HG03103 (cell line): ENCODE measurements at regions not wholly inside any gene's neighbourhood (a gene's known extent, or its start where the extent isn't known, plus 50 kb on each side); places are given as distances from the start of the nearest gene placed in this dataset.

Experiments
- ATAC-seq: cut with Tn5 transposase; IDR thresholded peaks from one replicate; pipeline ENCODE4 v1.9.1; 2021; ENCODE audit warnings: low read depth; ENCODE audit not compliant: unreplicated experiment

DNA sequence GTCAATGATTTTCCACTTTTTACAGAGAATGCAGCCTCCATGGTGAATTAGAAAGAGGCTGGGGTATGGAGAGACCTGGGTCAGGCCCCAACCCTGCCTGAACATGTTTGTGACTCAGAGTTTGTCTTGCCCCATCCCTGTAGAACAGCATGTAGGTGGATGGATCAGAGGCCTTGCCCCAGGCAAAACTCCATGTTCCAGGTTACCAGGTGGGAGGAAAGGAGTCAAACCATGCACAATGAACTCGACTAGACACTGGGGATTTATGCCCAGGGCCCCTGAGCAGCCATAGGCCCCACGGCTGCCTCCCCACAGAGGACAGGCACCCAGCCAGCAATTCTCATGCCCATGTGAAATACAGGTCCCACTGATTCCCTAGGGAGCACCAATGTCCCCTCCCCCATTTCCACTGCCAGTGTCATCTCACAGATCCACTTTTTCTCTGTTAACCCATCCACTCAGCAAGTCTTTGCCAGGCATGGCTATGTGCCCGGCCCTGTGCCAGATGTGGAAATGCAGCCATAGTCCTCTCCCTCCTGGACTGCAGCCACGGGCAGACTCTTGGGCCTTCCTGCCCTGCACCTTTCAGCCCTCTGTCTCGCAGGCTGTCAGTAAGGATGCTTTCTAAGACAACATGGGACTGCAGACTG is 737.8 kb upstream of the HS6ST1 start:
- no peak for ATAC-seq

DNA sequence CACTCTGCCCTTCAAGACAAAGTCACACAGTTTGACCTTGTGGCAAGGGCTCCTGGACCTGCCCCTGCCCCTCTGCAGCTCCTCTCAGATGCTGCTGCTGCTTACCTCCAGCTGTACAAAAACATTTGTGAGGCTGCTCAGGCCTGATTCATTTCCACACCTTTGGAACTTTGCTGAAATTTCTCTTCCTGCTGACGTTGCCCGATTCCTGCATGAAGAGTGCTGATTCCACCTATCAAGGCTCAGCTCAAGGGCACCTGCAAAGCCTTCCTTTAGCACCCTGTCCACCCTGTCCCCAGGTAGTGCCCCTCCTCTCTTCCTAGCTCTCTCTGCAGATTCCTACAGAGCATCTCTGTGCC is 738.3 kb upstream of the HS6ST1 start:
- no peak for ATAC-seq

DNA sequence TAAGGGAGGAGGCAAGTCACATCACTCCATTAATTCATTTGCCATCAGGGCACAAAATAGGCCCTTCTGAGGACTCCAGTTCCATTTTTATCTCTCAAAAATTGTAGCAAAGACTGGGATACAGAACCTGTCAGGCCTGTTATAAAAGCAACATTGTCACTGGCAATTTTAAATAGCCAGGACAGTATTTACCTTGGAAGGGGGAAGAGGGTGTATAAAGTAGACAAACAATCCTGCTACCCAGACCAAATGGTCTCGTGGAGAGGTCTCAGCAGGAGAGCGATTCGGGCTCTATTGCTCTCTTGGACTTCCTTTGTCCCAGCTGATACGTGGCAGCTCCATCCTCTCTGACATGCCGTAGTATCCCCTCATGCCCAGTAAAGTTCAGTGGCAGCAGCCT is 740.3 kb upstream of the HS6ST1 start:
- ATAC-seq = no peak

DNA sequence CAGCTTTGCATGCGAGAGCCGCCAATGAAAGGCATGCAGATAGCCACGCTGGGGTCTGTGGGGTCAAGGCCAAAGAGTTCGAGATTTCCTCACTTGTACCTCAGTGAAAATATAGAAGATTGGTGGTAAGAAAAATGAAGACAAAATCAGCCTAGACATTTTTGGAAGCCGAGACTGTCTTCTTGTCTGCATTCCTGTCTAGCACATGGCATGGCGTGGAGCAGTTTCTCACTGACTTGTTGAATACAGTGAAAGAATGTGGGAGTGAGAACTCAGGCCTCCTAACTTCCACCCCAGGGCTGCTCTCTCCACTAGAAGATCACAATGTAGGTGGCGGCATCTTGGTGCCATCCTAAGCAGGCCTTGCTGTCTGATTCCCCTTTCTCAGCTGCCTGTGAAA is 740.8 kb upstream of the HS6ST1 start:
- ATAC-seq = no peak

DNA sequence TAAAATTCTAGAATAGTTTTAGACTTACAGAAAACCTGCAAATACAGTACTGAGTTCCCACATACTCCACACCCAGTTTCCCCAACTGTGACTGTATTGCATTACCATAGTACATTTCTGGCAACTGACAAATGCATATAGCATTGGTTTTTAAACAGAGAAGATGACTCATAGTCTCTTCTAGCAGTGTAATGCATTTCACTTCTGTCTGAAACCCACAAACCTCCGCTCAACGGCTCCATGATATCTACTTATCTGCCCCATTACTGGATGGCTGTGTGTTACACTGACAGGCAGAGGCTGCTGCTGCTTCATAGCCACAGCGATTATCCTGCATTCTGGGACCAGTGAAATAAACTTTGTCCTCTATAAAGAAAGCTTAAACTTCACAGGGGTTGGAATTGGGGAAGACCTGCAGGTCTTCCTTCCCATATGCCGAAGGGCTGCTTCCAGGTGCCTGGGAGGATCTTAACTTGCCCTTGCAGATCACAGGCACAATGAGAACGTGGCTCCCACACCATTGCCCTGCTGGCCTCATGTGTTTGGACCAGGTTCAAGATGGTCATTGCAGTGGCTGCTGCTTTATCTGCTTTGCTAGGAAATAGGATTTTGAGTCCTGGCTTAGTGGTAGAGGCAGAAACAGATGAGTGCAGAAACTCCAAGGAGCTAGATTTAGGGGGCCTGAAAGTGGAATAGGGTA is 742.6 kb upstream of the HS6ST1 start:
- peak; percentile 90 for ATAC-seq

DNA sequence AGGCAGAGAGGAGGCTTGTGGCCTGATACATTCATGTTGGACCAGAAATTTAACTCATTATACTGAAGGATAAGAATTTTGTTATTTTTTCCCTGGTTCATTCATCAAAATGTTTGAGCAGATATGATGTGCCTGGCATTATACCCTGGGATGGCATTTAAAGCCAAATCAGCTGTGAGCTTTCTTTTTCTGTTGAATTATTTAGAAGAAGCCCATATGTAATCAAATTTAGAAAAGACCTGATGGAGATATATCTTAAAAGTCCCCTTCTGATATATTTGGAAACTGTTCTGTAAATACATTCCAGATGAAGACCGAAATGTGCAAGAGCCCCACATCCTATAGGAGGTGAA is 743.1 kb upstream of the HS6ST1 start:
- ATAC-seq = no peak

DNA sequence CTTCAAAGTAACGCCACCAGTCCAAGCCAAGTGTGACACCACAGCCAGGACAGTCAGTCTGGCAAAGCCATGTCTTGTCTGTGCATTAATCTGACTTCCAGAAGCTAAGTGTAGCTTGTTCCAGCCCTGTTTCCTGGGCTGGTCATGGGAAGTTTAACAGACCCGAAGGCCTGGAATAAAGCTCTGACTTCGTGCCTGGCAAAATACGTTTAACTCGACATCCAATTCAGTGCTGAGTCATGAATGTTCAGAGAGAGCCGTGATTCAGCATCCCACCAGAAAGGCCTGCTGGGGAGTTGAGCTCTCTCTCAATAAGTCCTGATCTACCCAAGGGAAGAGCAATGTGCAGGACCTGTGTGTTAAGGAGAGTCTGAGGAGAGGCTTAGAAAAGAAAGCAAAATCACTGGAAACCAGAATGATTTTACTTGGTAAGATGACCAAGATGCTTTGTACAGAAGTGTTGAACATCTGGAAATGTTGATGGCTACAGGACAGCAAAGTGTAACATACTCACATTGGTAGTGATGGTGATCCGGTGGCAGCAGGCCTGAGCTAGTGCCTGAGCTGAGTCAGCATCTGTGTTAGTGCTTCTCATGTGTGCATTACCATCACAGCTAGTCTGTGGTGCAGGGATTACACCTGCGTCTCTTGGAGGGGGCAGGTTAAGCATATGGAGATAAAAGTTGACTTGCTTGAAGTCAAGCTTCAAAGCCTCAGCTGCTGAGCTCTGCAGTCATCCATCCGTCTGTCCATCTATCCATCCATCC is 743.7 kb upstream of the HS6ST1 start:
- ATAC-seq = no peak

DNA sequence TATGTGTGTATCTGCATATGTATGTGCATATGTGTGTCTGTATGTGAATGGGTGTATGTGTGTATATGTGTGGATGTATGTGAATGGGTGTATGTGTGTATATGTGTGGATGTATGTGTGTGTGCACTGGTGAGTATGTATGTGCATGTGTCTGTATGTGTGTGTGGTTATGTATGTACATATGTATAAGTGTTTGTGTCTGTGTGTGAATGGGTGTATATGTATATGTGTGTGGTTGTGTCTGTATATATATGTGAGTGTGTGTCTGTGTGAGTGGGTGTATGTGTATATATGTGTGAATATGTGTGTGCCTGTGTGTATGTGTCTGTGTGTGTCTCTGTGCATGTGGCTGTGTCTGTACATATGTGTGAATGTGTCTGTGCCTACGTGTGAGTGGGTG is 748.4 kb upstream of the HS6ST1 start:
- no peak for ATAC-seq

DNA sequence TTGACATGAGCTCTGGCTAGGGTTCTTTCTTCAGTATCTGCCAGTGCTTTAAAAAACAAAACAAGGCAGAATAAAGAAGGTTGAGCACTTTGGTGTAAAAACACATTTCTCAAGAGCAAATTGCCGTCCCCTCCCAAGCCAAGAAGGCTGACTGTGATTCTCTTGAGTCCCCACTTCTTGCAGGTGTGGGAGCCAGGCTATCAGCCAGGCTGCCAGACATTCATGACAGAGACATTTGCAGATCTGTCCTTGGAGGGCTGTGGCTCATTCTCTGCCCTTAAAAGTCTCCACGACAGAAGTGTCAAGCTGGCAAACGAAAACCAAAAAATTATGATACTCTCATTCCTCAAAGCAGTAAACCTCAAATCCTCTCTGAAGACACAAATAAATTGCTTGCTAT is 749.3 kb upstream of the HS6ST1 start:
- ATAC-seq = no peak

DNA sequence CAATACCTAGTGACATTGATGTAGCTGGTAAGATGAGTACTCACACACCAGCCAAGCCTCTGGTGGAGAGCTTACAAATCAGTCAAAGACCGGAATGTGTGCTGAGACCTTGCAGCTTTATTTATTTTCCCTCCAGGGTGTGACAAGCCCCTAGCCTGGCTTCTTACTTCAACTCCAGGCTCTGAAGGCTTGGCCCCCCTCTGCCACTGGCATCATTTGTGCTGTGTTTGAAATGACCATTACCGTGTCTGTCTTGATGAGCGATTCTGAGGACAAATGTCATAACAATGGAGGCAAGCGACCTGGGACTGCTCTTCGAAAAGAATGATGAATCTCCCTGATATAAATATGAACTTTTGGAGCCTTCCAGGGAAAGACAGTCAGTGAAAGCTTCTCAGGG is 749.9 kb upstream of the HS6ST1 start:
- ATAC-seq = no peak

DNA sequence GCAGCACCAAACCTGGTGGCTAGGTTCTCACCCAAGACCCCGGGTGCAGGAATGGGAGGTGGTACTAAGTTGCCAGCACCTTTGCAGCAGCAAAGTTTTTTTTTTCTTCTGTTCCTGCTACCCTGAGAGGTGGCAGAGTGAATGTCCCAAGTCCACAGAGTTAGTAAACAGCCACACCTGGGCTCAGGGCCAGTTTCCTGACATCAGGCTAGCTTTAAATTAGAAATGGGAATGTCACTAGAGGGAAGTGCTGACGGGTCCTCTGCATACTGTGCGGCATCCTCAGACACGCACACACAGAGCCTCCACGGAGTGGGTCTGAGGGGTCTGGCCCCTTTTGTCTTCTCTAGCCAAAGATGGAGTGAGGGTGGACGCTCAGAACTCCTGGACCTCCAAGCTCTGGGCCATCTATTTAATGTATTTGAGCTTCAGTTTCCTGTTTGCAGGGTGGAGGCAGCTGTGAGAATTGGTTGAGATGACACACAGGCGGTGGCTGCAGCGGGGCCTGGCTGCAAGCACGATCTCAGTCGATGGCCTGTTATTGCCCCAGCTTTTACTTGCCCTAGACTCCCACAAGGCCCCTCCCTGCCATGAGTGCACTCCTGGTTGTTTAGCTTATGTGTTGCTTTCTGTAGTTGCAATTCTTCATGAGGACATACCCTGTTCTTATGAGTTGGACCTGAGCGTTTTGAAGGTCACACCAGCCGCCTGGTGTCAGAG is 751.4 kb upstream of the HS6ST1 start:
- no peak for ATAC-seq

DNA sequence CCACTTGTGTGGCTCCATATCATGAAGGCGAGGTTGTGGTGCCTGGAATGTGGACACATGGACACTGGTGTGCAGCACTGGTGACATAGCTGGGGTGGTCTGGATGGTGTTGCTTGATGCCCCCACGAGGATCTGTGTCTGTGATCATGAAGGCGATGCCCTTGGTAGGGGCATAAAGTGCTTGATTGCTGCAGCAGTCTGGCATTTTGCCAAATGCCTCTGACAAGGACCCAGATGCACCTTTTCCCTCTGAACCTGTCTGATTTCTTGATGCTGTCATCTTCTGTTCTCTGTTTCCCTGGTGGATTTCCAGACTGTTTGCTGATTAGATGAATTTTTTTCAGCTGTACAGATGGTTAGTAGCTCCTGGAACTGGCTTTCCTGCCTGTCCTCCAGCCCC is 752.0 kb upstream of the HS6ST1 start:
- ATAC-seq = no peak

DNA sequence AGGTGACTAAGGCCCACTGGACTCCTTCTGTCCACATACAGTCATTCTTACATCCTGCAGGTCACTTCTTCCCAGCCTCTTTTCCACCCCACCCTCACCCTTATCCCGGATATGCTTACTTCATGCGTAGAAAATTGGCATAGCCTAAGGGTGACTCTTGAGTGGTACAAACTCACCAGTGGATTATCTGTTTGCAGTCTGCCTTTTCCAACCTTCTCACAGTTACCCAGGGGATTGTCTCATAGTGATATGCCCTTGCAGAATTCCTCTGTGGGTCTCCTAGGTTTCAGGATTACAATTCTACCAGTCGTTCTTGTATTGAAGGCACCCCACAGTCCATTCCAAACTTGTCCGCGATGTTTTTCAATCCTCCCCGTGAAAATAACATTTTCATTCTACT is 752.9 kb upstream of the HS6ST1 start:
- no peak for ATAC-seq

DNA sequence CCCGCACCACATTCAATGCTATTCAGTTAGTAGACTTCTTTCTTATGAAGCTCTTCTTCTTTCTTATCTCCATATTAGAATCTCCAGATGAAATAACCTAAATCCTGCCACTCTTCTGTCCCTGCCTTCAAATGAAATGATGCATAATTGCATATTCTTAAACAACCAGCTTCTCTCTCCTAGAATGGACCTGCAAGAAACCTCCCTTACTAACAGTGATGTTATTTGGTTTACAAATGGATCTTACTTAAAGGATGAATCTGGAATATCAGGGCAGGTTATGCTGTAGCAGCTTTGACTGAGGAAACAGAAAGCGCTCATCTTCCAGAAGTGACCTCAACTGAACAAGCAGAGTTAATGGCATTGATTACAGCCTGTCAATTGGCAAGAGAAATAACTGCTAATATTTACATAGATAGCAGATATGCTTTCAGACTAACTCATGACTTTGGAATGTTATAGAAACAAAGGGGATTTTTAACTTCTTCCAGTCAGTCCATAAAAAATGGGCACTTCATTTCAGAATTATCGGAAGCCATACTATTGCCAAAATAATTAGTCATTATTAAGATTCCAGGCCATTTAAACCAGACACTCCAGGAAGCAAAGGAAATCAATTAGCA is 755.7 kb upstream of the HS6ST1 start:
- no peak for ATAC-seq

DNA sequence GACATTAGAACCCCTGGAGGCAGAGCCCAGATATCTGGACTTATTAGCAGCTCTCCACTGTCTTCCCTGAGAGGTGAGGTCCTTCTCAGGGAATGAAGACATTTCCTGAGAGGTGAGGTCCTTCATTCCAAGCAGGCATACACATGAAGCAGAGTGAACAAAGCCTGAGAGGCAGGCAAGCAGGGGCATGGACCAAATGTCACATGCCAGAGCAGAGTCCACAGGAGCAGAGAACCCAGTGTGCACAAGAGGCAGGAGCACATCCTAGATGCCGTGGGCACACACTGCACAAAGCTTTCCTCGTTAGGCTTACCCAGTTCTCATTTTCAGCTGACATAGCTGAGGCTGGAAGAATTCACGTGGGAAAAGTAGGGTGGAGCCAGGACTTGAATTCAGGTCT is 759.9 kb upstream of the HS6ST1 start:
- ATAC-seq = no peak

DNA sequence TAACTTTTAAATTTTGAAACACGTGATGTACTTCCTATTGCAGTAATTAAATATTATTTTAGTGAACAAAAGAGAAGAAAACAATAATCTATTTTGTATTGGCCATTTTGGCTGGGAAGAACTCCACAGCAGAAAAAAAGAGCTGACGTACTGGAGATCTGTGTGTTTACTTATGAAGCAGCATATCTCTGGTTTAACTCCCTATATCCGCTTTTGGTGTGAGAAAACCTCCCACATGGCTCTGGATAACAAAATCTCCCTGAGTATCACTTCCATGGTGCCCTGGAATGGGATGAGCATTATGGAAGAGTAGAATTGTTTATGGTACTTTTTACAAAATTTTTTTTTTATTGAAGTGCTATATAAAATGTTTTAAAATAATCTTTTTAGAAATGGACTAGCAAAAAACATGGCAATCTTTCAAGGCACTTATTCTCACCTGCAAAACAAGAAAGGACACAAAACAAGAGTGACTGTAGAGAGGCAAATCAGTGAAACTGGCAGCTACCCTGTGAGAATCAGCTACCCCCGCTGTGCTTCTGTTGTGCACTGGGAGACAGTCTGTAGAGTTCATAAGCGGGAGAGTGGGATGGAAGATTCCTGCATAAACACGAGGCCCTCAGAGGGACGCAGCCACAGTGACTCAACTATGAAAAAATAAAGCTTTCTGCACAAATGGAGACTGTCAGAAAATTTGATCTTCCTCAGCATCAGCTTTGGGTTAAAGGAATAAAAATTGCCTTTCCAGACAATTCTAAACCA is 762.2 kb upstream of the HS6ST1 start:
- ATAC-seq = no peak

DNA sequence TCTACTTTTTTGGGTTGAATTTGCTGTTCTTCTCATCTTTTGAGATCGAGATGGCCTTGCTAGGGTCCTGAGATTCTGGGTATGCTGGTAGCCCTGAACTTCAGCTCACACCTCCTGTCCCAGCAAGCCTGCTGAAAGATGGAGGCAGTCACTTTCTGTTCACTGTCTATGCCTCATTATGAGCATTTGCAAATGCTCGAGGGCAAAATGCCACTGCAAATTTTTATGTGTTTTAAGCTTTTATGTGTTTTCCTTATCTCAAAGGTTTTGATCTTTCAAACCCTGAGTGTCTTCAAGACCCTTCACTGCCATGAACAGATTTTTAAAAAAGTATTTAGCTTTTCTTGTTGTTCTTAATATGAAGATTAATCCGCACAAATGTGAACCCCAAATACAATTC is 766.7 kb upstream of the HS6ST1 start:
- ATAC-seq = no peak

DNA sequence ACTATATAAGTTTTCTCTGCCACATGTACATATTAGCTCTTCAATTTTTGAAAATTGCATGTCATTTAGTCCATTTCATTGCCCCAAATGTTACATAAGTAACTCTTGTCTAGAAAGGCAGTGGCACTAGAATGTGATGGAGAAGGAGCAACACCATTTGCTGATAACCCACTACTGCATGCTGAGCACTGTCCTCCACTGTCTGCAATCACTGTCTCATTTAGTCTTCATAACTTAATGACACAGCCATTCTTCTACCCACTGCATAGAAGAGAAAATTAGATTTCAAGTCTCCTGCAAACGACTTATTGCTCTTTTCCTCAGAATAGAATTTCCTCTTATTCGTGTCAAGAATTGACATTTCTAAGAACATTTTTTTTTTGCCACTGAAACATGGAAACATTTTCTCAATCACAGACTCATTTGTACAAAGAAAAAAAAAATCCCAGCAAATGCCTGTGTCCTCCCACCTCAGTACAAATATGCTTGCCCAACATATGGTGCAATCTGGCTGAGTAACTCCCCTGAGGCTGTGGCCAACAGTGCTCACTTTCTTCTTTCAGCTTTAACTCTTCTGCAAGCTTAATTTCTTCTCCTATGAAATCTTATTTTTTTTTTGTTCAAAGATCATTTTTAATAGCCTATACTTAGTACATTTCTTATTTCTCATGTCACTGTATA is 768.6 kb upstream of the HS6ST1 start:
- no peak for ATAC-seq

DNA sequence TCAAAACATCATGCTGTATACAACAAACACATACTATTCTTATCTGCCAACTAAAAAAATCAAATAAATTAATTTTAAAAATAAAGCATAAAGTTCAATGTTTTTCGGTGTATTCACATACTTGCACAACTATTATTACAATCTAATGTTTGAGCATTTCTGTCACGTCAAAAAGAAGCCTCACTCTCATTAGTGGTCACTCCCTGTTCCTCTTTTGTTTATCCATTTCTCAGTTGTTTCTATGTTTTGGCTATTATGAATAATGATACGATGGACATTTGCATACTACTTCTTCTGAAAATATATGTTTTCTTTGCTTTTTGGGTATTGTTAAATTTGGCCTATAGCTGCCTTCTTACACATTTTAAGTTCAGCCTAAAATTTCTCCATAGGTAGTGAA is 773.0 kb upstream of the HS6ST1 start:
- no peak for ATAC-seq

DNA sequence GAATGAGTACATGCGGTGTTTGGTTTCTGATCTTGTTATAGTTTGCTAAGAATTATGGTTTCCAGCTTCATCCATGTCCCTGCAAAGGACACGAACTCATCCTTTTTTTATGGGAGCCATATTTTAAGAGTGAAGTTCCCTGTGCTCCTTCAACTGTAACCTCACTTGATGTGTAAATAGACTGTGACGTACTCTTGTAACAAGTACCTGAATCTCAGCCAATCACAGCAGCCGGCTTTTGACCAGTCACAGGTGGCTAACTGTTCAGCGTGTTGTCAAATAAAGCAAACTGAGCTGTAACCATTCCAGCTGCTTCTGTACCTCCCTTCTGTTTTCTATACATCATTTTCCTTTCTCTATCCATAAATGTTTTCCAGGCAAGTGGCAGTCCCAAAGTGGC is 774.3 kb upstream of the HS6ST1 start:
- ATAC-seq = no peak
